GM21528 (cell line): ENCODE measurements at regions not wholly inside any gene's neighbourhood (a gene's known extent, or its start where the extent isn't known, plus 50 kb on each side); places are given as distances from the start of the nearest gene placed in this dataset.
"Not testable (repeated sequence)": the region's sequence is repeated elsewhere in the genome, so short reads cannot be mapped to it uniquely, and the experiment has no call there.

Experiments used
- ATAC-seq: cut with Tn5 transposase; IDR thresholded peaks from one replicate; pipeline ENCODE4 v1.9.1; 2021; ENCODE audit warnings: mild to moderate bottlenecking, moderate library complexity; ENCODE audit not compliant: unreplicated experiment, low FRiP score

DNA sequence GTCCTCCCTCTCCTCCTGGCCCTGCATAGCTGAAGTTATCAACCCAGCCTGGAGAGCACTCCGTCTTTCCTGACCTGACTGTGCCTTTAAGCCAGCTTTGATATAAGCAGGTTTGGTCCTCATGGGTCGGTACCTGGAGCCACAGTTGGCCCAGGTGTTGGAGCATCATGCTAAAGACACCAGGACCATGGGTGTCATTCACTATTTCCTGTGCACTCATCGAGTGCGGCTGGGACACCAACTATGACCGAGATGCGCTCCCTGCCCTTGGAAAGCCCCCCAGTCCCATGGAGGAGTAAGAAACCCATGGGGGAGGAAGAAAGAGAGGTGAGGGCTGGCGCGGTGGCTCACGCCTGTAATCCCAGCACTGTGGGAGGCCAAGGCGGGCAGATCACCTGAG lies 78.9 kb upstream of the CCND2 start:
- no peak for ATAC-seq

DNA sequence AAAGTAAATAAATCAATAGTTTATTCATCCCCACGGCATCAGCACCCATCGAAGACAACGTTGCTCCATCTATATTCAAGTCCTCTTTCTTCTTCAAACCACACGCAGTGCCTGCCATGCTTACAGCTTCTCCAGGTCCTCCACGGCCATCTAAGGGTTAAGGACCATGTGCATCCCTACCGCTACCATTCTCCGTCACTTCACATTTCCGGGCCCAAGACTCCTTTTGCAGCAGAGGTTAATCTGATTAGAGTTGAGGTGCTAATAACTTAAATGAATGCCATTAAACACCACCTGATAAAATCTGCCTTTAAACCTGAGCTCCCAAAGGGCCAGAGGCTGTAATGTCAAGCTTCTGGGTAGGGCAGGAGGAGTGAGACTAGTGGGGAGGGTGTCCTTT lies 79.7 kb upstream of the CCND2 start:
- no peak for ATAC-seq

DNA sequence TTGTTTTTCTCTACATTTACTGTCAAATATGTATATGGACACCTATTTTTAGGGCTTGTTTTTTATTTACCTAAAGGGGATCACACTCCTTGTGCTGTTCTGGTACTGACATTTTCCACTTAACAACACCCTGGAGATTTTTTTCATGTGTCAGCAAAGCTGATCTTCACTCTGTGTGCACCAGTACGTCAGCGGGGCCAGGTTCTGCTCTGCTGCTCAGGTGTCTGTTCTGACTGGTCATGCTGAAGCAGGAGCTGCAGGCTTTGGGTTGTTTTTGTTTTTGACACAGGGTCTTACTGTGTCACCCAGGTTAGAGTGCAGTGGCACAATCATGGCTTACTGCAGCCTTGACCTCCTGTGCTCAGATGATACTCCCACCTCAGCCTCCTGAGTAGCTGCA lies 81.9 kb upstream of the CCND2 start:
- no peak for ATAC-seq

DNA sequence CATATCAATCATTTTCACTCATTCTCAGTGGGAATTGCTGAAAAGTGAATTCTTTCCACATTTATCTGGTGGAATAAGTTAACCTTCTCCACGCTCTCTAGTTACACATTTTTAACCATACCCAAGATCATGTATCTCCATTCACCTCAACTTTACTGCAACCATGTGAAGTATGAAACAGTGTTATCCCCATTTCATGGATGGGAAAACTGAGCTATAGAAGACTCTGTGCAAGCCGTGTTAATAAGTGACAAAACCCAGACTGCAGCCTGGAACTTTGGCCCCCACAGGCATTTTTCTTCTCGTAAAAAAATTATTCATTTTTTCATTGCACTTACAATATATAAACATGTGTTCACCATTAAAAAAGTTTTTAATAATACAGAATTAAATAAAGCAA lies 82.4 kb upstream of the CCND2 start:
- ATAC-seq = no peak

DNA sequence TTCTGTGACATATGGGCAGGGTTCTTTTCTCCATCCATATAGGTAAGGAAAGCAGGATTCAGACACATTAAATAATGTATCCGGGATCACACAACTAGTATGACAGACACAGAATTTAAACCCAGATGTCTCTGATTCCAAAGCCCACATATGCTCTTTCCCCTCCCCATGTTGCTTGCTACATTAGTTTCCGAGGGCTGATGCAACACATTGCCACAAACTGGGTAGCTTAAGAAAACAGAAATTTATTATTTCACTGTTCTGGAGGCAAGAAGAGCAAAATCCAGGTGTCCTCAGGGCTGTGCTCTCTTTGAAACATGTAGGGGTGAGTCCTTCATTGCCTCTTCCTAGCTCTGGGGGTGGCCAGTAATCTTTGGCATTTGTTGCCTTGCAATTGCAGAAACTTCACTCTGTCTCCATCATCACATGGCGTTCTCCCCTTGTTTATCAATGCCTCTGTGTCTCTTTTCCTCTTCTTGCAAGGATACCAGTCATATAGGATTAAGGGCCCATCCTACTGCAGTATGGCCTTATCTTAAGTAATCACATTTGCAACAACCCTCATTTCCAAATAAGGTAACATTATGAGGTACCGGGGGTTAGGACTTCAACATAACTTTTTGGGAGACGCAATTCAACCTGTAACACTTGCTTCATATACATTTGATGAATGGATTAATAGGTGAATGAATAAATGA lies 83.0 kb upstream of the CCND2 start:
- no peak for ATAC-seq

DNA sequence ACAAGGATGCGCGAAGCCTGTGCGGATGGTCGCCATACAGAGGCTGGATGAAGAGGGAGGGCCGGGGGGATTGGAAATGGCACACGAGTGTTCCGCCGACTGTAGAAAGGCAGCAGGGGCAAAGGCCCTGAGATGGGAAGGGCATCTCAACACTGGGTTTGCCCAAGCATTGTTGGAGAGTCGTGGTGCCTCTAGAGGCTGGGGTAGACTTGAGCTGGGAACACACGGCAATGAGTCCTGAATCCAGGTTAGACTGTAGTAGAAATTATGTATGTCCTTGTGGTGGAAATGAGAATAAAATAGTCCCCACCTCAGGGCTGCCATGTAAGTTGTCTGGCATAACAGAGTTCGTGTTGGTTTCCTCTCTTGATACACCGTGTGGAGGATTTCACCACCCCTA lies 83.8 kb upstream of the CCND2 start:
- ATAC-seq = no peak

DNA sequence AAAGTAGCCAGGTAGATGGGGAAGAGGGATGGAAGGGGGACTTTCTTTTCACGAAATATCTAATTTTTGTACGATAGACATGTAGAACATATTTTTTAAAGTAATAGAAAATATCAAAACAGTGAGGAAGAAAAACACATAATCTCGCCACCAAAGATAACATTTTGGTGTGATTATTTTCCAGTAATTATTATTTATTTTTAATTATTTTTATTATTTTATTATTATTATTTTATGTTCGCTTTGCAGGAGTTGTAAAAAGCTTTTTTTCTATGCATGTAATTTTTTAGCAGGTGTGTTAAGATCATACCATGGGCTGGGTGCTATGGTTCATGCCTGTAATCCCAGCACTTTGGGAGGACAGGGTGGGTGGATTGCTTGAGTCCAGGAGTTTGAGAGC lies 85.6 kb upstream of the CCND2 start:
- no peak for ATAC-seq

DNA sequence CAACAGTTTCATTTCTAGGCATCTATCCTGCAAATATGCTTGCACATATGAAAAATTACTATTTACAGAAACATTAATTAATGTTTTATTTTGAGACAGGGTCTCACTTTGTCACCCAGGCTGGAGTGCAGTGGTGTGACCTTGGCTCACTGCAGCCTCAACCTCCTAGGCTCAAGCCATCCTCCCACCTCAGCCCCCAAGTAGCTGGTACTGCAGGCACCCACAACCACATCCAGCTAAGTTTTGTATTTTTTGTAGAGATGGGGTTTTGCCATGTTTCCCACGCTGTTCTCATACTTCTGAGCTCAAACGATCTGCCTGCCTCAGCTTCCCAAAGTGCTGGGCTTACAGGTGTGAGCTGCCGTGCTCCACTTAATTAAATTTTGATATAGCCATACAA lies 86.2 kb upstream of the CCND2 start:
- ATAC-seq = not testable (repeated sequence)

DNA sequence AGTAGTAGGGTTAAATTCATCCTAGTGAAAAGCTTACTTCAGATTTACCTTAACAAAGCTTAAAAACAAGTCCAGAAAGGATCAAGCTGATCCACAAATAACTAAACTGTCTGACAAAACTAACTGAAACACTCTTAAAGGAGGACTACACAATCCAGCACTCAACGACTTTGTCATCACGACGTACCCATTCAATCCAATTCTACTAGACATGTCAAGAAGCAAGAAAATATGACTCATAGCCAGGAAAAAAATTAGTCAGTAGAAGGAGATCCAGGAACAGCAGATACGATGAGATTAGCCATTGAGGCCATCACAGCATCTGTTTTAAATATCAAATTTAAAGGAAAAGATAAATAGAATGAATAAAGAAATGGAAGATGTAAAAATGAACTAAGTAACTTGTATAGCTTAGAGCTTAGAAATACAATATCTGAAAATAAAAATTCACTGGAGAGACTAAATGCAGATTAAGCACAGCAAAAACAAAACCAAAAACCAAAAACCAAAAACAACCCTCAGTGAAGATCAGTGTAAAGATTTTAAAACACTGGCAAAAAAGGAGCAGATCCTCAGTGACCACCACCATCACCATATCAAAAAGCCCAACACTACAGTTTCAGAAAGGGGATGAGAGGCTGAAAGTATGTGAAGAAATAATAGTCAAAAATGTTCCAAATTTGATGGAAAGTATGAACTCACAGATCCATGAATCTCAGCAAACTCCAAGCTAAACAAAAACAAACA lies 95.0 kb upstream of the CCND2 start:
- ATAC-seq = no peak

DNA sequence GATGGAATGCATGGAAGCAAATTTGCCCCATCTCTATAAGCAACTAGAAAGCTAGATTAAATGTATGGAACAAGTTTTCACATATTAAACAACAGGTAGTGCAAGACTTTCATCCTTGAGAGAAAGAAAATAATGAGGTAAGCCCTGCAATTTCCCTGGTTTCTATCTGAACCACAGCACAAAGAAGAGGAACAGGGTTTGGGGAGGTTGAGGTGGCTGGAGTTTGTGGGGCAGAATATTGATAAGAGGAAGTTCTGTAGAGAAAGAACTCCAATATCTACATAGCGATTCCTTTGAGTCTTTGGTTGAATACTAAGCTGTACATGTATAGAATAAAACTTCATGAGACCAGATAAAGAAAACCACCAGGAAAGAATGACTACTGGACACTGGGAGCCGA lies 96.3 kb upstream of the CCND2 start:
- ATAC-seq = no peak

DNA sequence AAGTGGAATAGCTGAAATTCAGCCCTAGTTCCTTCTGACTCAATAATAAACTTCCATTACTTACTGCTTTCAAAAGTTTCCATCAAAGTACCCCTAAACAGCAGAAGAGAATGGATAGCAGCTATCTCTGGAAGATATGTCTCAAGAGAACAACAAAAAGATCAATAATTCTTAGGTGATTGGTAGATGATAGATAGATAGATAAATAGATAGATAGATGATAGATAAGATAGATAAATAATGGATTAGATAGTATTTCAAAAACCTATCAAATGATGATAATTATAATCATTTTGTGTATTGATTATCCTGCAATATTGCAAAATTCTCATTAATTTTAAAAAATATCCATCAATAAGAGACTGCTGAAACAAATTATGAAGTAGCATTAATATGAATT lies 97.4 kb upstream of the CCND2 start:
- ATAC-seq = no peak

DNA sequence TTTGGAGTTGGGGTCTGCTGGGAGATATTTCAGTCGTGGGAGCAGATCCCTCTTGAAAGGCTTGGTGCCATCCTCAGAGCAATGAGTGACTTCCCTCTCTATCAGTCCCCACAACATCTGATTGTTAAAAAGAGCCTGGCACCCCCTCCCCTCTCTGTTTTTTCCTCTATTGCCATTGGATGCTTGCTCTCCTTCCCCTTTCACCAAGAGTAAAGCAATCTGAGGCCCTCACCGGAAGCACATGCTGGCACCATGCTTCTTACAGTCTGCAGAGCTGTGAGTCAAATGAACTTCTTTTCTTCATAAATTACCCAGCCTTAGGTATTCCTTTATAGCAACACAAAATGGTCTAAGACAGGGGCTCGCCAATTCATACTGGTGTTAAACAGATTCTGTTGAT lies 99.1 kb upstream of the CCND2 start:
- no peak for ATAC-seq

DNA sequence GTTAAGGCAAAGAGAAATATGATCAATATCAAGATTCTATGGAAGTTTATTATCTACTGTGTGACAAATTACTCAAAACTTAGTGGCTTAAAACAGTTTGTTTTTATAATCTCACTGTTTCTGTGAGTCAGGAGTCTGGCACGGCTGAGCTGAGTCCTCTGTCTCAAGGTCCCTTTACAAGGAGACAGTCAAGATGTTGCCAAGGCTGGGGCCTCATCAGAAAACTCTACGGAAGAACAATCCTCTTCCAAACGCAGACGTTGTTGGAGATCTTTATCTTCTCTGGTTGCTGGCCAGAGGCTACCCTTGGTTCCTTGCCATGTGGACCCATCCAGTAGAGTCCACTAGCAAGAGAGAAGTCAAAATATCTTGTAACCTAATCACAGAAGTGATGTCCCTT lies 100.6 kb upstream of the CCND2 start:
- no peak for ATAC-seq

DNA sequence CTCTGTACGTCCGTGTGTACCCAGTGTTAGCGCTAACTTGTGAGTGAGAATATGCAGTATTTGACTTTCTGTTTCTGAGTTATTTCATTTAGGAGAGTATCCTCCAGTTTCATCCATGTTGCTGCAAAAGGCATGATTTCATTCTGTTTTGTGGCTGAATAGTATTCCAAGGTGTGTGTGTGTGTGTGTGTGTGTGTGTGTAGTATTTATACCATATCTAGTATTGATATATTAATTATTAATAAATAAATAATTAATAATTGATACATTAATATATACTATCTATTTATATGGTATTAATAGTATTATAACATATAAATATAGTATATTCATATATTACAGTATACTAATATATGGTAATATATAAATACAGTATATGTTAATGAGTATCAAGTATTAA lies 101.8 kb upstream of the CCND2 start:
- ATAC-seq = no peak

DNA sequence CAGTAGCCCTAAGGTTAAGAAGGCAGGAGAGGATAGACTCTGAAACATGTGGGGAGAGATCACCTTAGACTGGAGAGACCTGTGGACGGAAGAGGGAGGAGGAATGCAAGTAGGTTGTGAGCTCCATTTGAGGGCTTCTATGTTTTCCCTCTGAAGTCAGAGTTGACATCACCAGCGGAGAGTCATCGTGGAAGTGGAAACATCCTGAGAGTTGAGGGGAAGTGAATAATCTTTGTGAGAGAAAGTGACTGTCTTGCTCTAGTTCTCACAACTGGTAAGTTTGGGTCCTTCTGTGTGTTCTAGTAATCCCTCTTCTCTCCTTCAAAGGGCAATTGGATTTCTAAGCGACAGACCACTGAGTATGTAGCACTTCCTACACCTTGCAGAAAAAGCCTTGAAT lies 103.6 kb upstream of the CCND2 start:
- no peak for ATAC-seq

DNA sequence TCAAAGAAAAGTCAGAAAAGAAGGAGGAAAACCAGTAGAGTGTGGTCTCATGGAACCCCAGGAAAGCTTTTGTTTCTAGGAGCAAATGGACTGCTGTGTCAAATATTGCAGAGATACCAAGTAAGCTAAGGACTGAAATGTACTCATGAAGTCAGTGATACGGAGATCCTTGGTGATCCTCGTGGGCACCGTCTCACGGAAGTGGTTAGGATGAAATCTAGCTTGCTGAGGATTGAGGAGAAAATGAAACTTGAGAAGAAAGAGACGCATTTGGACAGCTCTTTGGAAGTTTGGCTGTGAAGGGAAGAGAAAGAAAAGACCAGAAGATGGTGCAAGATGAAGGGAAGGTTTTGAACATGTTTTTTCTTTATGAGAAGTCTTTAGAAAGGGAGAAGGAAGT lies 104.0 kb upstream of the CCND2 start:
- ATAC-seq = no peak

DNA sequence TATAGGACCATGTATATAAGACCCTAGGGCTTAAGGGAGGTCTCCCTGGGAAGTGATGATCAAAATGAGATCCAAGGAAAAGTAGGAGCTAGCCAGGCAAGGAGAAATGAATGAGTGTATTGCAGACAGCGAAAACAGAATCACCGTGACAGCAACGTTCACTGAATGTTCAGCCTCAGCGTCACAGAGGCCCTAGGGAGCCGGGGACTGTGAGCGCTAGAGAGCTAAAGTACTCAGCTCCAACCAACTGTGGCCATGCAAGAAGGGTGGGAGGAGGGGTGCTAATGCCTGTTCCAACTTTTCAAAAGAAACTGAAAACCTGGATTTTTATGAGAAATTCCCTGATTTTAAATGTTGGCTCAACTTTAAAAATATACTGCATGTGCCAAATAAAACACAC lies 105.5 kb upstream of the CCND2 start:
- ATAC-seq = no peak

DNA sequence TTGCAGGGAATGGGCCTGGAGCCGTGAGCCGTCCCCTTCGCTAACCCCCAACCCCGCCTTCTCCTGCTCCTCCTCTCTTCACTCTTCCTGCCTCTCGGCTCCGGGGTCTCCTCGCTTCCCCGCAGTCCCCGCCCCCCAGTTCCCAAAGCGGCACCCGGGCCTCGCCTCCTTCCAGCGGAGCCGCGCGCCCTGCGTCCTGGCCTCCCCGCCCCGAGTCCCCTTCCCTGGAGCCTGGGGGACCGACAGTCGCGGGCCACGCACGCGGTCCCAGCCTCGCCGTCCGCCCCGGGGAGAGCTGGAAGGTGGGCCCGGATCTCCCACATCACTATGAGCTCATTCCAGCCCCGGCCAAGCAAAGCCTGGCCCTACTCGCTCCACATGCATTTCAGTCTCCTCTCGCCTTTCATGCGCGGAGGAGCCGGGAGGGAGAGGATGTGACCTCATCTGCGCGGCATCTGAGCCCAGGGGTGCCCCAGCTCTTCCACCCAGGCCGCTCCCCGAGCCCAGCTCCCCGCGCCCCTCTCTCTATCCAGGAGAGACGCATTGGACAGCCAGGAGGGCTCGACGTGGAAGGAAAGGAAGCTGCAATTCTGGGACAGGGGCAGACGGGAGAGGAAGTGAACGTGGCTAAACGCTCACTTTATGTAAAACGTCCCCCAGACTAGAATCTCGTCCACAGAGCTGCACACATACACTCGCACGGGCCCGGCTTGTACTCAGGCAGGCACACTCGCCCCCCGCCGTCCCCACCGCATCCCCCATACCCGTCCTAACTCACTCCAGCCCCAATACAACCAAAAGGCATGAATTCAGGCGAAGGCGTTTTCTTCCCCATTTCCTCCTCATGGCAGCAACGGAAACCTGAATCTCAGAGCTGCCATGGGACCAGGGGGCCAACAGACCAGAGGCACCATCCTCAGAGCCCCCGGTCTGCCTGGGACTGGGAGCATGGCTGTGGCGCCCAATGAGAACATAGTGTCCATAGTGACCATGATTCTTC lies 108.7 kb upstream of the CCND2 start:
- ATAC-seq = peak; percentile 77

DNA sequence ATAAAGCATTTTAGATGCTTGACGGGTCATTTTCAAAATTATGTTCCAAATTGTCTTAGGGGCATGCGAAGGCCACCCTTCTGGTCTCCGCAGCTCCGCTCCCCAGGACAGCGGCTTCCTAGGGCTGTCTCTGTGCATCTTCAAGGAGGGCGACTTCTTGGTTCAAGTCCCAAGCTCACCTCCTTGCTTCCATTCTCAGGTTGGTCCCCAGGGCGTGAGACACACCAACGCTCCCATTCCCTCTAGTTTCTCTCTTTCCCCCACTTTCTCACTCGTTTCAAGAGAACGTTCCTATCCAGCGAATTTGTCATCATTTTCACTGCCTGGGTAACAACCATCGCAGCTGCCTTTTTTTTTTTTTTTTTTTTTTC lies 109.4 kb upstream of the CCND2 start:
- no peak for ATAC-seq

DNA sequence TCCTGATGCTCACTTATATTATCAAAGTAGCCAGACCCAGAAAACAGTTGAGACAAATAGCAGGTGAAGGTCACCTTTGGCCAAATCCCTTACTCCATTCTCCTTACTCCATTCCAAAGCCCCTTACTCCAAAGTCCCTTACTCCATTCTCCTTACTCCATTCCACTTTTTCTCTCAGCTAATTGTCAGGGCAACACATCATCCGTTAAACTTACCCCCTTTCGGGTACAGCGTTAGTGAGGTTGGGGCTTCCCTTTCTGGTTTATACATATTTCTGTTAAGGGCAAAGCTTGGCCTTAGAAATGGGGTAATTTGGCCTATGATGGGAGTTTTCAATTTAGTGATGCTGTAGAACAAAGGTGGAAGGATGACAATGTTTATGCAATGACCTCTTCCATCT lies 111.8 kb upstream of the CCND2 start:
- no peak for ATAC-seq

DNA sequence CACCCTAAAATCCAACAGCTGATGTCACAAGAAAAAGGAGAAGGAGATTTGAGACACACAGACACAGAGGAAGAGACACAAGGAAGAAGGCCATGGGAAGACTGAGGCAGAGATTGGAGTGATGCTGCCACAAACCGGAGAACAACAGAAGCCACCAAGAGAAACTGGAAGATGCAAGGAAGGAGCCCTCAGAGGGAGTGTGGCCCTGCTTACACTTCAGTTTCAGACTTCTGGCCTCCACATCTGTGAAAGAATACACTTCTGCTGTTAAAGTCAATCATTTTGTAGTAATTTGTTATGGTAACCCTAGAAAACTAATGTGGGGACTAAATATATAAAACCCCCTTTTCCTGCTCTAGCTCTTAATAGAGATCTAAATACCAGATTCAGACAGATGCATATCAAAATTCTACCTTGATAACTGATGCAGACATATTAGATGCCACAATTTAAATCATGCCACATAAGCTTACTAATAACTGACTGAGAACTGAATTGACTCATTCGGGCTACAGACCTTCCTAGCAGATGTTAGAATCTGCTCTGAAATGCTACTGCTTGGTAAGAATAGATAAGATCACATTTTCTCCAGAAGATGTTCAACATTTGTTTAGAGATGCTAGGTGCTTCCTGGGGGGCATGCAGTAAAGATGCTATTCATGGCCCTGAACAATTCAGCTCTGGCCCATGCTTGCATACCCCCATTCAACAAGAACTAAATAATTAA lies 113.1 kb upstream of the CCND2 start:
- ATAC-seq = no peak
